ENCODE measurements at regions not wholly inside any gene's neighbourhood (a gene's known extent, or its start where the extent isn't known, plus 50 kb on each side); places are given as distances from the start of the nearest gene placed in this dataset.

DNA sequence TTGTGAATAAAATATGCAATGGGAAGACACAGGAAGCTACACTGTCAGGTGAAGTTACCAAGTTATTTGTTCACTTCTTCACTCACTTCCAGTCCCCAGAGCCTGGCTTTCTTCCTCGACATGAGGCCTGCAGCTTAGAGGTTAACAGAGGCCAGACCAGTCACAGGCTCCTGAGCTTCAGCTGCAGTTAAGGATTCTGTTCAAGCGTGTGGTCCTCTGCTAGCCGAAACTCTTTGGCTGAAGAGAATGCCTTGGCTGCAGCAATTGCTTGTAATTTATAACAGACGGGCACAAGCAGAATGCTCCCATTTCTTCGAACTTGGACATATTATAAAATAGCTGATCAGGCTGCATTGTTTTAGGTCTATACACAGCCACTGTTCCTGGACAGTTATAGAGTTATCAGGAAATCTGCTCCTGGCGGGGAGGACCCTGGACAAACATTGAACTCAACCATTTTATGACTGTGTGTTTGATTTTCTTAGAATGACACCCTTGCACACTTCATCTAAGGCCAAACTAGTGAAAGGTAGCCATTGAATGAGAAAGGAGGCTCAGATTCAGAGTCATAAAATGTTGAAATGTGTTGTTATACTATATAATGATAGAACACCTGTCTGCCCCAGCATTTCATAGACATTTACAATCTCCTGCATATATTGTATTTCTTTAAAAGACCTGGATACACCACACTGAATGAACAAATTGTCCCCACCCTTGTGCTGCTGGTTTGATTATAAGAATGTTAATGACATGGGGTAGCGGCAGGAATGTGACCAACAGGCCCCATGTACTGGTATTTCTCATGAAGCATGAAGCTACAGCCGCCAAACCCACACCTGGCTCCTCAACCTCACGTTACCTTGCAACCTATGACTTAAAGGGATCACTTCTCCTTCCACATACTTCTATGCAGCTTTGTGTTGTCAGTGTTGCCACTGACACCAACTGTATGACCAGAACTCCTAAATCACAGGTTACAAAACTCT lies 153.6 kb downstream of the TDRD15 start:
- DNase-seq (ENCODE audit: low read depth) = no peak
- TF ChIP-seq, protein P1, sequence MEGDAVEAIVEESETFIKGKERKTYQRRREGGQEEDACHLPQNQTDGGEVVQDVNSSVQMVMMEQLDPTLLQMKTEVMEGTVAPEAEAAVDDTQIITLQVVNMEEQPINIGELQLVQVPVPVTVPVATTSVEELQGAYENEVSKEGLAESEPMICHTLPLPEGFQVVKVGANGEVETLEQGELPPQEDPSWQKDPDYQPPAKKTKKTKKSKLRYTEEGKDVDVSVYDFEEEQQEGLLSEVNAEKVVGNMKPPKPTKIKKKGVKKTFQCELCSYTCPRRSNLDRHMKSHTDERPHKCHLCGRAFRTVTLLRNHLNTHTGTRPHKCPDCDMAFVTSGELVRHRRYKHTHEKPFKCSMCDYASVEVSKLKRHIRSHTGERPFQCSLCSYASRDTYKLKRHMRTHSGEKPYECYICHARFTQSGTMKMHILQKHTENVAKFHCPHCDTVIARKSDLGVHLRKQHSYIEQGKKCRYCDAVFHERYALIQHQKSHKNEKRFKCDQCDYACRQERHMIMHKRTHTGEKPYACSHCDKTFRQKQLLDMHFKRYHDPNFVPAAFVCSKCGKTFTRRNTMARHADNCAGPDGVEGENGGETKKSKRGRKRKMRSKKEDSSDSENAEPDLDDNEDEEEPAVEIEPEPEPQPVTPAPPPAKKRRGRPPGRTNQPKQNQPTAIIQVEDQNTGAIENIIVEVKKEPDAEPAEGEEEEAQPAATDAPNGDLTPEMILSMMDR (IDR thresholded peaks at IDR 0.05; ENCODE audit: control insufficient read depth, extremely low read depth, insufficient read depth) = no peak
- no peak overlapping the region for H3K4me3 ChIP-seq (ENCODE audit: low read depth, low read length)

DNA sequence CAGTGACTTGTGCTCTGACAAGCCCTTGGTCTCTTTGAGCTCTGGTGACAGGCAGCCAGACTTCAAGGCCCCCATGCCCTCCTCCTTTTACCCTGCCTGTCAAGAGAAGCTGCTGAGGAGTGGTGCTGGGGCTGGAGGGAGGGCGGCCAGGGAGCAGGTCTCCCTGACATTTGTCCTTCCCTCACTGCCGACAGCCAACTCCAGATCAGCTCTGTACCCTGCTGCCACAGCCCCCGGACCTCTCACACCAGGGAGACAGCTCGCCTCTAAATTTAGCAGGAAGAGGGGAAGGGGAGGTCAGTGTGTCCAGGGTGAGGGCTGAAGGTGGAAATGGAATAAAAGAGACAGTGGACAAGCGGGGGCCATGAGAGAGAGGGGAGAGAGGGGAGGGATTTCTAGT lies 155.8 kb downstream of the TDRD15 start:
- no peak for DNase-seq (ENCODE audit: low read depth)

DNA sequence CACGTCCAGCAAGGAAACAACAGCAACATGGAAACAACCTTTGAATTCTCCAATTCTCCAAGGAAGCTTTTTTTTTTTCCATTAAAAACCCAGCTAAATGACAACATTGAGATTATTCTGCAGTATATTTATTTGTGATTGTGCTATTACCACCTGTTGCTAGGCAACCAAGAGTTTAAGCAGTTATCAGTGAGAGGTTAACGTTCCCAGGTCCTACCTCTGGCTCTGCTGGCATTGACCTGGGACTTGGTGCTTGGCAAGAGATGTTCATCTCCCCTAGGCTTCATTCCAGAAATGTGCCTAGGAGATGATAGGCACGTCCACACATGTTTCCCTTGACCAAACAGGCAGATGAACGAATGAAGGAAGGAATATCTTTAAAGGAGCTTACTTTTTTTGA lies 157.0 kb downstream of the TDRD15 start:
- no peak for DNase-seq (ENCODE audit: low read depth)
- TF ChIP-seq, protein P1 (IDR thresholded peaks at IDR 0.05; ENCODE audit: control insufficient read depth, extremely low read depth, insufficient read depth) = no peak
- no peak overlapping the region for H3K4me3 ChIP-seq (ENCODE audit: low read depth, low read length)

More for the DNA sequence above, 155.8 kb downstream of the TDRD15 start:
- TF ChIP-seq, protein P1 (IDR thresholded peaks at IDR 0.05; ENCODE audit: control insufficient read depth, extremely low read depth, insufficient read depth) = no peak
- H3K4me3 ChIP-seq (ENCODE audit: low read depth, low read length) = no peak overlapping the region

DNA sequence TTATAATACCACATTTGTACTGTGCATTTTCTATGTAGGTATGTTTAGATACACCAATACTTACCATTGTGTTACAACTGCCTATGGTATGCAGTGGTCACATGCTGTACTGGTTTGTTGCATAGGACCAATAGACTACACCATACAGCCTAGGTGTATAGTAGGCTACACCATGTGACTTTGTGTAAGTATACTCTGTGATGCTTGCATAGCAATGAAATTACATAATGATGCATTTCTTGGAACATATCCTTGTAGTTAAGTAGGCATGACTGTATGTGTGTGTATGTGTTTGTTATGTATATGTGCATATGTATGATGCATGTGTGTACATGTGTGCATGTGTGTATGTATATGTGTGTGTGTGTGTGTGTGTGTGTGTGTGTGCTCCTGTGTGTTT lies 157.6 kb downstream of the TDRD15 start:
- H3K4me3 ChIP-seq (ENCODE audit: low read depth, low read length) = no peak overlapping the region
- no peak for DNase-seq (ENCODE audit: low read depth)
- TF ChIP-seq, protein P1 (IDR thresholded peaks at IDR 0.05; ENCODE audit: control insufficient read depth, extremely low read depth, insufficient read depth) = no peak

DNA sequence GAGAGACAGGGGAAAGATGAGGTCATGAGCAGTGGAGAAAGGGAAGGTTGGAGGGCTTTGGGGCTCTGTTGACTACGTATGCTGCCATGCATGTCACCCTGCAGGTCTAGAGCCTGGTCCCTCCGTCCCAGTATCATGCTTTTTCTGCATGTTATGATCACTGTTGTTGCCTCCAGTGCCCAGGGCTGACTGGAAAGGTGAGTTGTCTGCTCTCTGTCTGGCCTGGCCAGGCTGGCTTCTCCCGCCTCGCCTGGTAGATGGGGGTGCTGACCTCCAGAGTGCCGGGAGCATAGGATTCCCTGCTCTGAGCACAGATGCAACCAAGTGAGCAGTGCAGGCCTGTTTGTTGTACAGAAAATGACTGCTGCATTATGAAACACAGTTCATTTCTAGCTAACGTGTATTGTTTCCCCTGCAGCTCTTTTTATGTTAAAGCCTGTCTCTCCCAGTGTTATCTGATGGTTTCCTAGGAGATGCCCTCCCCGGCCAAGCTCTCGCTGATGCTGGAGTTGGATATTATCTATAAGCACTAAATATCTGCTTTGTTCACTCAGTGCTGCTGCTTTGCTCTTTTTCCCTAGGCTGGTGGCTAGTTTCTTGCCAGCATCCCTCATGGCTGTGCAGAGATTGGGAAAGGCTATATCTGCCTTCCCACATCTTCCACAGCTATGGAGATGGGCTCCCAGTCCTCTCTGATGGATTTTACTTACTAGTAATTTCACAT lies 158.2 kb downstream of the TDRD15 start:
- no peak for DNase-seq (ENCODE audit: low read depth)
- H3K4me3 ChIP-seq (ENCODE audit: low read depth, low read length) = no peak overlapping the region
- TF ChIP-seq, protein P1 (IDR thresholded peaks at IDR 0.05; ENCODE audit: control insufficient read depth, extremely low read depth, insufficient read depth) = no peak

DNA sequence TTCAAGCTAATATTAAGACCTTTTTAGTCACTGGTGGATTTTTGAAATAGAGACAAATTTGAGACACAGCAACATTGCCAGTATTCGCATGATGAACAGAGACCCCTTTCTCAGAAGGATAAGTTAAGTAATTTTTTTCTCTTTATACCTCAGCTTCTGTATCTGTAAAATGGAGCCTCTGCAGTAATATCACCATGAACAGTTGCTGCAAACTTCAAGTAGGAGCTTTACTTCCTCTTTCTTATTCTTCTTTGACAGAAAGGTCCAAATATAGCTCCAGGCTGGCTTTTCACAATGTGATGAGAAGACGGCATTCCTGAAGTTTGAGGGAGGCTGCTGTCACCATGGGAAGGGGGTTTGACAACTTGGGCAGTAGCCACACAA lies 158.7 kb downstream of the TDRD15 start:
- DNase-seq (ENCODE audit: low read depth) = no peak
- TF ChIP-seq, protein P1 (IDR thresholded peaks at IDR 0.05; ENCODE audit: control insufficient read depth, extremely low read depth, insufficient read depth) = no peak
- H3K4me3 ChIP-seq (ENCODE audit: low read depth, low read length) = no peak overlapping the region

Data from LNCaP clone FGC (cell line).